Upper lobe of left lung (tissue), 4 donors: ENCODE measurements at regions not wholly inside any gene's neighbourhood (a gene's known extent, or its start where the extent isn't known, plus 50 kb on each side); places are given as distances from the start of the nearest gene placed in this dataset.

ENCODE experiments used
- EP300 ChIP-seq, 4 donors: sonication (generic); formaldehyde crosslinking; IDR thresholded peaks; one replicate each; pipeline ENCODE4 v1.5.1; 2017; ENCODE audit warnings: antibody characterized with exemption in 4 of 4, control low read depth in 2 of 4
- POLR2A ChIP-seq, 4 donors: fragments of 450-650 bp; IDR thresholded peaks; one replicate each; pipeline ENCODE4 v1.5.1; 2016 to 2017; ENCODE audit warnings: antibody characterized with exemption in 4 of 4, mild to moderate bottlenecking in 2 of 4
- POLR2AphosphoS5 ChIP-seq, 2 donors: sonication (generic); formaldehyde crosslinking; IDR thresholded peaks; one replicate each; pipeline ENCODE4 v1.5.1; 2017; ENCODE audit warnings: antibody characterized with exemption in 2 of 2
- TF ChIP-seq, protein P1 (sequence below), 6 experiments: fragments of 450-650 bp in 4 of 6; fragments of 200-600 bp in 2 of 6; sonication (generic) in 2 of 6; IDR thresholded peaks; one replicate each; pipeline ENCODE4 v1.5.1; 2016 to 2019; ENCODE audit warnings: antibody characterized with exemption in 6 of 6

- TF ChIP-seq POLR2A (IDR thresholded peaks at IDR 0.05), result no peak
- no peak for TF ChIP-seq EP300 (IDR thresholded peaks at IDR 0.05)
- TF ChIP-seq, protein P1, sequence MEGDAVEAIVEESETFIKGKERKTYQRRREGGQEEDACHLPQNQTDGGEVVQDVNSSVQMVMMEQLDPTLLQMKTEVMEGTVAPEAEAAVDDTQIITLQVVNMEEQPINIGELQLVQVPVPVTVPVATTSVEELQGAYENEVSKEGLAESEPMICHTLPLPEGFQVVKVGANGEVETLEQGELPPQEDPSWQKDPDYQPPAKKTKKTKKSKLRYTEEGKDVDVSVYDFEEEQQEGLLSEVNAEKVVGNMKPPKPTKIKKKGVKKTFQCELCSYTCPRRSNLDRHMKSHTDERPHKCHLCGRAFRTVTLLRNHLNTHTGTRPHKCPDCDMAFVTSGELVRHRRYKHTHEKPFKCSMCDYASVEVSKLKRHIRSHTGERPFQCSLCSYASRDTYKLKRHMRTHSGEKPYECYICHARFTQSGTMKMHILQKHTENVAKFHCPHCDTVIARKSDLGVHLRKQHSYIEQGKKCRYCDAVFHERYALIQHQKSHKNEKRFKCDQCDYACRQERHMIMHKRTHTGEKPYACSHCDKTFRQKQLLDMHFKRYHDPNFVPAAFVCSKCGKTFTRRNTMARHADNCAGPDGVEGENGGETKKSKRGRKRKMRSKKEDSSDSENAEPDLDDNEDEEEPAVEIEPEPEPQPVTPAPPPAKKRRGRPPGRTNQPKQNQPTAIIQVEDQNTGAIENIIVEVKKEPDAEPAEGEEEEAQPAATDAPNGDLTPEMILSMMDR (IDR thresholded peaks at IDR 0.05), result no peak
- TF ChIP-seq POLR2AphosphoS5 (IDR thresholded peaks at IDR 0.05), result no peak
Measured at GRCh38 chr7:50210706-50211115, 93.8 kb upstream of the IKZF1 start.
